Heart left ventricle (tissue), 16 donors: ENCODE measurements at regions not wholly inside any gene's neighbourhood (a gene's known extent, or its start where the extent isn't known, plus 50 kb on each side); places are given as distances from the start of the nearest gene placed in this dataset.
"Not testable (repeated sequence)": the region's sequence is repeated elsewhere in the genome, so short reads cannot be mapped to it uniquely, and the experiment has no call there.

Experiments used
- ATAC-seq, 4 donors: fragments of 200-7000 bp; cut with Tn5 transposase; one replicate each; pipeline ENCODE4 v1.9.1; 2020 to 2022; ENCODE audit warnings: moderate library complexity in 4 of 4, mild to moderate bottlenecking in 3 of 4, moderate number of reproducible peaks in 1 of 4
- DNase-seq, 5 donors: peaks; one replicate each; pipeline ENCODE4 v3.0.0-alpha.2; 2020
- H3K27ac ChIP-seq, 12 donors: fragments of 200-600 bp; sonication (generic) in 4 of 12; one replicate each; pipeline versions ENCODE4 v1.5.0 to v1.8.0; 2016 to 2022; ENCODE audit warnings: mild to moderate bottlenecking in 2 of 12
- H3K27me3 ChIP-seq, 9 donors: fragments of 200-600 bp; sonication (generic) in 2 of 9; one replicate each; pipeline versions ENCODE4 v1.5.1 to v1.8.0; 2016 to 2022; ENCODE audit warnings: mild to moderate bottlenecking in 3 of 9
- H3K36me3 ChIP-seq, 9 donors: fragments of 200-600 bp; sonication (generic) in 2 of 9; one replicate each; pipeline versions ENCODE4 v1.5.0 to v1.8.0; 2018 to 2022; ENCODE audit warnings: mild to moderate bottlenecking in 2 of 9
- H3K4me1 ChIP-seq, 12 donors: fragments of 200-600 bp; sonication (generic) in 4 of 12; one replicate each; pipeline versions ENCODE4 v1.5.0 to v1.8.0; 2016 to 2022; ENCODE audit warnings: mild to moderate bottlenecking in 3 of 12
- H3K4me3 ChIP-seq, 12 donors: fragments of 200-600 bp; sonication (generic) in 4 of 12; one replicate each; pipeline versions ENCODE4 v1.5.0 to v1.8.0; 2017 to 2022; ENCODE audit warnings: mild to moderate bottlenecking in 9 of 12, moderate library complexity in 4 of 12
- H3K9me3 ChIP-seq, 12 donors: fragments of 200-600 bp; sonication (generic) in 4 of 12; one replicate each; pipeline versions ENCODE4 v1.5.0 to v1.8.0; 2016 to 2022; ENCODE audit warnings: mild to moderate bottlenecking in 1 of 12
- CTCF ChIP-seq, 12 donors: fragments of 200-600 bp; sonication (generic) in 4 of 12; IDR thresholded peaks; one replicate each; pipeline versions ENCODE4 v1.5.0 to v1.8.0; 2018 to 2022; ENCODE audit warnings: antibody characterized with exemption in 12 of 12, mild to moderate bottlenecking in 5 of 12
- POLR2A ChIP-seq, 2 donors: fragments of 450-650 bp; IDR thresholded peaks; one replicate each; pipeline ENCODE4 v1.6.1; 2017; ENCODE audit warnings: antibody characterized with exemption in 2 of 2, mild to moderate bottlenecking in 2 of 2, moderate library complexity in 2 of 2
- WGBS, 4 donors: extraction: QIAGEN DNeasy Blood & Tissue Kit in 2 of 4; methylation state at CpG; one replicate each; pipeline versions ENCODE4 v1.1.5 to v1.1.7; 2013 to 2018; 5-methylcytosine and 5-hydroxymethylcytosine counted together
- intact Hi-C, 10 donors: fragments of 100-400 bp; cut with DNase I; formaldehyde crosslinking; loops; one replicate each; pipeline versions ENCODE4 v1.11.1 to v1.14.2; 2022
- donor health status: ischemic (EF 13 %, LVEDD 7.1; RV severe dilation, severe dysfunction).
- donor health status: healthy with polysubstance abuse.
- donor health status: DM: no; HTN: yes; CAD: no.
- donor health status: DM: no; HTN: no; CAD: no.
- donor health status: ischemic (EF 25% LVEDD 6.9; RV normal size, moderate dysfunction).
- donor health status: ischemic (EF 25% LVEDD 5.7; RV mildly dilated, moderate dysfunction).
- donor health status: healthy.
- donor health status: DM: yes; HTN: yes; CAD: no.
- donor health status: ischemic (EF 35%, LVEDD 5.7; RV mildly dilated, moderate dysfunction).
- donor health status: nonischemic (EF 11% LVEDD 7.7; RV severe dilation, severe dysfunction).
- donor health status: DM: yes; HTN: yes; CAD: no.
- donor health status: PGD.
- donor health status: ischemic (EF 29% LVEDD 5.4; RV normal size, mild dysfunction).
- donor health status: nonischemic (EF 23%, LVEDD 6.1; RV moderate dilation, normal function).

- Histone ChIP-seq H3K9me3 (peaks cover 0 to 25% (median 9%) of the 10 kb centered on the region in 12 donors), H3K4me1 (no peaks in the 10 kb centered on the region), H3K36me3 (no peaks in the 10 kb centered on the region), H3K4me3 (no peak overlapping the region), H3K27ac (no peak overlapping the region), H3K27me3 (no peaks in the 10 kb centered on the region)
- 94 to 97% (median 95%) methylated on average over 2 of the region's 2 CpGs for WGBS, 4 donors
- TF ChIP-seq CTCF (IDR thresholded peaks at IDR 0.05) (no peak), POLR2A (IDR thresholded peaks at IDR 0.05) (no peak)
- intact Hi-C loops, result no loop called here
- no peak for DNase-seq
- no peak for ATAC-seq
Observed at GRCh38 chr12:13411287-13411686, 214.8 kb downstream of the EMP1 start.

- Histone ChIP-seq H3K27ac (no peak overlapping the region), H3K4me1 (no peaks in the 10 kb centered on the region), H3K4me3 (no peak overlapping the region), H3K36me3 (no peaks in the 10 kb centered on the region), H3K9me3 (peaks cover 0 to 13% (median 7%) of the 10 kb centered on the region in 12 donors), H3K27me3 (peaks cover 0 to 3% (median 0%) of the 10 kb centered on the region in 9 donors)
- no peak for DNase-seq
- WGBS, 4 donors, result 82 to 93% (median 87%) methylated on average over 5 of the region's 5 CpGs
- no peak for ATAC-seq
- intact Hi-C loops, result no loop called here
- no peak for TF ChIP-seq CTCF (IDR thresholded peaks at IDR 0.05)
- TF ChIP-seq POLR2A (IDR thresholded peaks at IDR 0.05), result no peak
Observed at GRCh38 chr12:13405961-13406703, 209.6 kb downstream of the EMP1 start.

- TF ChIP-seq POLR2A (IDR thresholded peaks at IDR 0.05) (no peak), CTCF (IDR thresholded peaks at IDR 0.05) (no peak)
- Histone ChIP-seq H3K27ac (no peak overlapping the region), H3K27me3 (peaks cover 0 to 7% (median 0%) of the 10 kb centered on the region in 9 donors), H3K4me3 (no peak overlapping the region), H3K36me3 (no peaks in the 10 kb centered on the region), H3K9me3 (peaks cover 0 to under 1% (median 0%) of the 10 kb centered on the region in 12 donors), H3K4me1 (no peaks in the 10 kb centered on the region)
- intact Hi-C loops, result no loop called here
- DNase-seq (no peak), ATAC-seq (no peak)
- 57 to 66% (median 61%) methylated on average over 13 of the region's 13 CpGs for WGBS, 4 donors
Observed at GRCh38 chr12:13404631-13405473, 208.3 kb downstream of the EMP1 start.

DNA sequence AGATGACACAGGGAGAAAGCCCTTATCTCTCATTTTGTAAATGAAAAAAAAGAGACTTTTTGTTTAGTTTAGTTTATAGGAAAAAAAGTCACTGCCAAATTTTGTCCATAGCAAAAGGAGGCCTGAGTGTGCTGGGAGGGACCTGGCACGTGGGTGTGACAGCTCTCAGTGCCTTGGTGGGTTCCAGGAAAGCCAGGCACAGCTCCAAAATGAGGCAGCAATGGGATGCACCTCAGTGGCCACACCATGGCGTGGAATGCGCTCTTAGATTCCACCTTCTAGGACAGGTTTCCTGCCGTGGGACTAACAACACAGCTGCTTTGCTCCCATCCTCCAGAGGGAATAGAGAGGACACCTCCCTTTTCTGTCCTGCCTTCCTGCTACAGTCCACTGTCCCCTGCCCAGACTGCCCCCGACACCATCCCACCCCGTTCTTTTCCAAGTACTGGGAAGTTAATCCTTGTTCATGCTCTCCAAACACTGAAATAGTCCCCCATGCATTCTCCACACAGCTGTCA, 207.6 kb downstream of the EMP1 start:
- 44 to 56% (median 51%) methylated on average over 6 of the region's 6 CpGs for WGBS, 4 donors

DNA sequence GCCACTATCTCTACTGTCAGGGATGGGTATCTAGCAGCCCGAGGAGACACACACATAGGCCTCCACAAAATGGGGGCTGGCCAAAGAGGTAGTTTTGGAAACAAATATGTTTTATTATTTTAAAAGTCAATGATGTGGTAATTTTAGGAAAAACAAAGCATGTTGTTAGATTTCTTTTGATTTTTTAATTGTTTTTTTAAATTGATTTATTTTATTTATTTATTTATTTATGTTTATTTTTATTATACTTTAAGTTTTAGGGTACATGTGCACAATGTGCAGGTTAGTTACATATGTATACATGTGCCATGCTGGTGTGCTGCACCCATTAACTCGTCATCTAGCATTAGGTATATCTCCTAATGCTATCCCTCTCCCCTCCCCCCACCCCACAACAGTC, 194.8 kb downstream of the EMP1 start:
- DNase-seq, ATAC-seq, H3K9me3 ChIP-seq, H3K4me3 ChIP-seq, intact Hi-C loops, H3K27me3 ChIP-seq, H3K36me3 ChIP-seq: not testable (repeated sequence)
- H3K27ac ChIP-seq, result peak overlapping the region in 1 of 12 donors; percentile 64
- 68 to 81% (median 76%) methylated on average over 2 of the region's 2 CpGs for WGBS, 4 donors
- H3K4me1 ChIP-seq, result peaks cover 0 to 12% (median 4%) of the 10 kb centered on the region in 12 donors

More for the DNA sequence above, 207.6 kb downstream of the EMP1 start:
- no peak overlapping the region for H3K27ac ChIP-seq
- no peaks in the 10 kb centered on the region for H3K36me3 ChIP-seq
- no peaks in the 10 kb centered on the region for H3K4me1 ChIP-seq
- peaks cover 0 to 7% (median 0%) of the 10 kb centered on the region in 9 donors for H3K27me3 ChIP-seq
- H3K4me3 ChIP-seq, result no peak overlapping the region
- no peaks in the 10 kb centered on the region for H3K9me3 ChIP-seq
- no peak for DNase-seq
- intact Hi-C loops, result no loop called here
- ATAC-seq, result no peak
- no peak for TF ChIP-seq CTCF (IDR thresholded peaks at IDR 0.05)
- TF ChIP-seq POLR2A (IDR thresholded peaks at IDR 0.05), result no peak
